HG03558 (cell line): ENCODE measurements at regions not wholly inside any gene's neighbourhood (a gene's known extent, or its start where the extent isn't known, plus 50 kb on each side); places are given as distances from the start of the nearest gene placed in this dataset.
"Not testable (repeated sequence)": the region's sequence is repeated elsewhere in the genome, so short reads cannot be mapped to it uniquely, and the experiment has no call there.

Experiments used
- ATAC-seq: cut with Tn5 transposase; IDR thresholded peaks from one replicate; pipeline ENCODE4 v1.9.1; 2021; ENCODE audit warnings: moderate number of reproducible peaks; ENCODE audit not compliant: unreplicated experiment; ENCODE audit errors: extremely low read depth

GRCh38 chr17:77526259-77526711 lies 385.5 kb downstream of the SEC14L1 start:
- ATAC-seq = no peak

- no peak for ATAC-seq
Measured at GRCh38 chr17:77526728-77527350, 386.1 kb downstream of the SEC14L1 start.

GRCh38 chr17:77527409-77527808 lies 386.6 kb downstream of the SEC14L1 start:
- no peak for ATAC-seq

GRCh38 chr17:77527836-77528505 lies 387.2 kb downstream of the SEC14L1 start:
- ATAC-seq = no peak

GRCh38 chr17:77528516-77529327 lies 388.0 kb downstream of the SEC14L1 start:
- ATAC-seq = no peak

GRCh38 chr17:77529328-77529650 lies 388.5 kb downstream of the SEC14L1 start:
- no peak for ATAC-seq

GRCh38 chr17:77530591-77530990 lies 389.8 kb downstream of the SEC14L1 start:
- no peak for ATAC-seq

- ATAC-seq = no peak
Measured at GRCh38 chr17:77531002-77531401, 390.2 kb downstream of the SEC14L1 start.

GRCh38 chr17:77531641-77532040 lies 390.9 kb downstream of the SEC14L1 start:
- no peak for ATAC-seq

GRCh38 chr17:77533697-77534096 lies 392.9 kb downstream of the SEC14L1 start:
- not testable (repeated sequence) for ATAC-seq

- ATAC-seq = no peak
Measured at GRCh38 chr17:77534137-77534536, 393.4 kb downstream of the SEC14L1 start.

GRCh38 chr17:77535435-77535834 lies 394.7 kb downstream of the SEC14L1 start:
- ATAC-seq = no peak

- no peak for ATAC-seq
Measured at GRCh38 chr17:77535892-77536291, 395.1 kb downstream of the SEC14L1 start.

- no peak for ATAC-seq
Measured at GRCh38 chr17:77537566-77537965, 396.8 kb downstream of the SEC14L1 start.

- no peak for ATAC-seq
Measured at GRCh38 chr17:77540531-77540930, 399.8 kb downstream of the SEC14L1 start.

GRCh38 chr17:77540975-77541374 lies 400.2 kb downstream of the SEC14L1 start:
- ATAC-seq = no peak

GRCh38 chr17:77542011-77542410 lies 401.2 kb downstream of the SEC14L1 start:
- ATAC-seq = no peak

GRCh38 chr17:77542551-77543490 lies 402.1 kb downstream of the SEC14L1 start:
- no peak for ATAC-seq

- ATAC-seq = no peak
Measured at GRCh38 chr17:77543801-77544200, 403.0 kb downstream of the SEC14L1 start.
